CD4-positive, alpha-beta T cell (primary cell): ENCODE measurements at regions not wholly inside any gene's neighbourhood (a gene's known extent, or its start where the extent isn't known, plus 50 kb on each side); places are given as distances from the start of the nearest gene placed in this dataset.

Experiments used
- ATAC-seq: fragments of 200-7000 bp; cut with Tn5 transposase; one replicate; pipeline ENCODE4 v1.10.0; 2022; ENCODE audit warnings: mild to moderate bottlenecking; ENCODE audit not compliant: poor library complexity
- CTCF ChIA-PET: fragments of 350-600 bp; sonication (Branson Sonifier 250); formaldehyde crosslinking; loops from one replicate; lab custom pipeline; 2021; ENCODE audit warnings: antibody characterized with exemption, inconsistent platforms; lab: Charles Lee
- POLR2A ChIA-PET: fragments of 350-600 bp; sonication (Branson Sonifier 250); formaldehyde crosslinking; loops from one replicate; lab custom pipeline; 2021; ENCODE audit warnings: antibody characterized with exemption, inconsistent platforms; lab: Charles Lee
- DNase-seq, 14 experiments: peaks; one replicate each; pipeline ENCODE4 v3.0.0-alpha.2; 2013 to 2020; ENCODE audit warnings: mixed read lengths in 2 of 14
- H3K27ac ChIP-seq, 2 donors: one replicate each; pipeline versions ENCODE4 v1.5.1 to v1.7.0; 2013; ENCODE audit warnings: low read length in 2 of 2, low read depth in 1 of 2, mild to moderate bottlenecking in 1 of 2
- H3K27me3 ChIP-seq, 2 experiments: 1 replicate in 1 of 2; 2 replicates in 1 of 2; pipeline versions ENCODE4 v1.6.1 to v1.7.0; 2013; ENCODE audit warnings: low read length in 2 of 2, control low read depth in 1 of 2, mild to moderate bottlenecking in 1 of 2, moderate library complexity in 1 of 2; ENCODE audit not compliant: insufficient read depth in 2 of 2, control insufficient read depth in 1 of 2
- H3K36me3 ChIP-seq: one replicate; pipeline ENCODE4 v1.6.1; 2013; ENCODE audit warnings: low read length, control low read depth; ENCODE audit not compliant: insufficient read depth
- H3K4me1 ChIP-seq: one replicate; pipeline ENCODE4 v1.6.1; 2013; ENCODE audit warnings: low read length, control low read depth; ENCODE audit not compliant: insufficient read depth
- H3K4me3 ChIP-seq: one replicate; pipeline ENCODE4 v1.5.1; 2013; ENCODE audit warnings: mild to moderate bottlenecking, low read length, moderate library complexity
- H3K9me3 ChIP-seq, 2 experiments: 1 replicate in 1 of 2; 2 replicates in 1 of 2; pipeline versions ENCODE4 v1.6.1 to v1.7.0; 2013; ENCODE audit warnings: low read length in 2 of 2, mild to moderate bottlenecking in 2 of 2, control low read depth in 1 of 2, moderate library complexity in 1 of 2; ENCODE audit not compliant: control insufficient read depth in 1 of 2, insufficient read depth in 1 of 2
- H3K27ac Mint-ChIP-seq: one replicate; pipeline ENCODE4 v1.8.0; 2020; ENCODE audit warnings: mixed read lengths
- H3K27me3 Mint-ChIP-seq: one replicate; pipeline ENCODE4 v1.8.0; 2021; ENCODE audit warnings: mixed read lengths
- H3K36me3 Mint-ChIP-seq: one replicate; pipeline ENCODE4 v1.8.0; 2021; ENCODE audit warnings: low read depth, mixed read lengths
- H3K4me1 Mint-ChIP-seq: one replicate; pipeline ENCODE4 v1.8.0; 2021; ENCODE audit warnings: low read depth, mixed read lengths
- H3K4me3 Mint-ChIP-seq: one replicate; pipeline ENCODE4 v1.8.0; 2020; ENCODE audit warnings: mild to moderate bottlenecking, mixed read lengths
- H3K9me3 Mint-ChIP-seq: one replicate; pipeline ENCODE4 v1.8.0; 2020; ENCODE audit warnings: mixed read lengths
- intact Hi-C, 2 experiments: fragments of 100-400 bp; cut with DNase I in 1 of 2; cut with micrococcal nuclease in 1 of 2; formaldehyde crosslinking; loops; one replicate each; pipeline versions ENCODE4 v1.15.1 to v1.9.0; 2023 to 2025; cut with DNase I, micrococcal nuclease
- TF ChIP-seq, protein P1 (sequence below): fragments of 200-600 bp; IDR thresholded peaks from one replicate; pipeline ENCODE4 v1.8.0; 2022; ENCODE audit warnings: antibody characterized with exemption, mild to moderate bottlenecking

- H3K9me3 Mint-ChIP-seq: peaks cover 6% of the 10 kb centered on the region
- Histone ChIP-seq H3K4me3 (no peak overlapping the region), H3K4me1 (no peaks in the 10 kb centered on the region), H3K36me3 (no peaks in the 10 kb centered on the region), H3K9me3 (peaks cover 0 to 22% of the 10 kb centered on the region in 2 experiments), H3K27me3 (no peaks in the 10 kb centered on the region), H3K27ac (no peak overlapping the region)
- no peaks in the 10 kb centered on the region for H3K36me3 Mint-ChIP-seq
- H3K27ac Mint-ChIP-seq: no peak overlapping the region
- intact Hi-C loops: no loop called here
- TF ChIP-seq, protein P1, sequence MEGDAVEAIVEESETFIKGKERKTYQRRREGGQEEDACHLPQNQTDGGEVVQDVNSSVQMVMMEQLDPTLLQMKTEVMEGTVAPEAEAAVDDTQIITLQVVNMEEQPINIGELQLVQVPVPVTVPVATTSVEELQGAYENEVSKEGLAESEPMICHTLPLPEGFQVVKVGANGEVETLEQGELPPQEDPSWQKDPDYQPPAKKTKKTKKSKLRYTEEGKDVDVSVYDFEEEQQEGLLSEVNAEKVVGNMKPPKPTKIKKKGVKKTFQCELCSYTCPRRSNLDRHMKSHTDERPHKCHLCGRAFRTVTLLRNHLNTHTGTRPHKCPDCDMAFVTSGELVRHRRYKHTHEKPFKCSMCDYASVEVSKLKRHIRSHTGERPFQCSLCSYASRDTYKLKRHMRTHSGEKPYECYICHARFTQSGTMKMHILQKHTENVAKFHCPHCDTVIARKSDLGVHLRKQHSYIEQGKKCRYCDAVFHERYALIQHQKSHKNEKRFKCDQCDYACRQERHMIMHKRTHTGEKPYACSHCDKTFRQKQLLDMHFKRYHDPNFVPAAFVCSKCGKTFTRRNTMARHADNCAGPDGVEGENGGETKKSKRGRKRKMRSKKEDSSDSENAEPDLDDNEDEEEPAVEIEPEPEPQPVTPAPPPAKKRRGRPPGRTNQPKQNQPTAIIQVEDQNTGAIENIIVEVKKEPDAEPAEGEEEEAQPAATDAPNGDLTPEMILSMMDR: no peak
- H3K4me1 Mint-ChIP-seq: no peaks in the 10 kb centered on the region
- ChIA-PET POLR2A (no interaction called here), CTCF (no interaction called here)
- no peak overlapping the region for H3K4me3 Mint-ChIP-seq
- no peaks in the 10 kb centered on the region for H3K27me3 Mint-ChIP-seq
- ATAC-seq (no peak), DNase-seq (no peak)
Observed at GRCh38 chr5:4145511-4145910, 549.9 kb downstream of the IRX1 start.

GRCh38 chr5:4148009-4148408, 552.4 kb downstream of the IRX1 start:
- CTCF ChIA-PET: no interaction called here
- H3K27me3 ChIP-seq: no peaks in the 10 kb centered on the region
- Mint-ChIP-seq H3K27ac (no peak overlapping the region), H3K4me1 (no peaks in the 10 kb centered on the region), H3K4me3 (no peak overlapping the region), H3K27me3 (no peaks in the 10 kb centered on the region), H3K36me3 (no peaks in the 10 kb centered on the region), H3K9me3 (peaks cover 2% of the 10 kb centered on the region)
- DNase-seq: no peak
- no peak for ATAC-seq
- no peak overlapping the region for H3K27ac ChIP-seq
- TF ChIP-seq, protein P1: no peak
- intact Hi-C loops: no loop called here
- H3K9me3 ChIP-seq: peaks cover 0 to 19% of the 10 kb centered on the region in 2 experiments
- no peak overlapping the region for H3K4me3 ChIP-seq
- H3K4me1 ChIP-seq: no peaks in the 10 kb centered on the region
- POLR2A ChIA-PET: no interaction called here
- no peaks in the 10 kb centered on the region for H3K36me3 ChIP-seq

- no peak overlapping the region for H3K4me3 Mint-ChIP-seq
- no peak overlapping the region for H3K27ac Mint-ChIP-seq
- no peaks in the 10 kb centered on the region for H3K4me1 ChIP-seq
- no peak for ATAC-seq
- no peak for DNase-seq
- H3K36me3 ChIP-seq: no peaks in the 10 kb centered on the region
- H3K27me3 ChIP-seq: no peaks in the 10 kb centered on the region
- TF ChIP-seq, protein P1: no peak
- H3K27me3 Mint-ChIP-seq: no peaks in the 10 kb centered on the region
- no peak overlapping the region for H3K4me3 ChIP-seq
- intact Hi-C loops: no loop called here
- ChIA-PET CTCF (no interaction called here), POLR2A (no interaction called here)
- H3K27ac ChIP-seq: no peak overlapping the region
- H3K9me3 Mint-ChIP-seq: peaks cover 2% of the 10 kb centered on the region
- peaks cover 0 to 4% of the 10 kb centered on the region in 2 experiments for H3K9me3 ChIP-seq
- no peaks in the 10 kb centered on the region for H3K36me3 Mint-ChIP-seq
- H3K4me1 Mint-ChIP-seq: no peaks in the 10 kb centered on the region
Observed at GRCh38 chr5:4150067-4150466, 554.4 kb downstream of the IRX1 start.
